RPMI8226 (cell line): ENCODE measurements at regions not wholly inside any gene's neighbourhood (a gene's known extent, or its start where the extent isn't known, plus 50 kb on each side); places are given as distances from the start of the nearest gene placed in this dataset.
"Not testable (repeated sequence)": the region's sequence is repeated elsewhere in the genome, so short reads cannot be mapped to it uniquely, and the experiment has no call there.

Experiments used
- DNase-seq: peaks from one replicate; pipeline ENCODE4 v3.0.0-alpha.2; 2015

GRCh38 chrY:18904296-18904695, 130.8 kb upstream of the HSFY2 start:
- DNase-seq = no peak

GRCh38 chrY:18891994-18892393, 118.5 kb upstream of the HSFY2 start:
- DNase-seq = no peak

- DNase-seq = no peak
Measured at GRCh38 chrY:18889548-18889947, 116.0 kb upstream of the HSFY2 start.

- DNase-seq = no peak
Measured at GRCh38 chrY:18884748-18885147, 111.2 kb upstream of the HSFY2 start.

DNA sequence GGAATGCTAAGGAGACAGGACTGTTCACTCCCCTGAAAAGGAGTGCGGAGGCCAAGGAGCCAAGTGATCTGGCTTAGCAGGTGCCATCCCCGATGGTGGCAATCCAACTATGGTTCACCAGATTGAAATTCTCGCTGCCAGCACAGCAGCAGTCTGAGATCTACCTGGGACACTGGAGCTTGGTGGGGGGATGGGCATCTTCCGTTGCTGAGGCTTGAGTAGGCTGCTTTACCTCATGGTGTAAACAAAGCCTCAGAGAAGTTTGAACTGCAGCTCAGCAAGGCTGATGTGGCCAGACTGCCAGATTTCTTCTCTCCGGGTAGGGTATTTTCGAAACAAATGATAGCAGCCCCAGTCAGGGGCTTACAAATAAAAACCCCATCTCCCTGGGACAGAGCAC, 95.6 kb upstream of the HSFY2 start:
- not testable (repeated sequence) for DNase-seq

DNA sequence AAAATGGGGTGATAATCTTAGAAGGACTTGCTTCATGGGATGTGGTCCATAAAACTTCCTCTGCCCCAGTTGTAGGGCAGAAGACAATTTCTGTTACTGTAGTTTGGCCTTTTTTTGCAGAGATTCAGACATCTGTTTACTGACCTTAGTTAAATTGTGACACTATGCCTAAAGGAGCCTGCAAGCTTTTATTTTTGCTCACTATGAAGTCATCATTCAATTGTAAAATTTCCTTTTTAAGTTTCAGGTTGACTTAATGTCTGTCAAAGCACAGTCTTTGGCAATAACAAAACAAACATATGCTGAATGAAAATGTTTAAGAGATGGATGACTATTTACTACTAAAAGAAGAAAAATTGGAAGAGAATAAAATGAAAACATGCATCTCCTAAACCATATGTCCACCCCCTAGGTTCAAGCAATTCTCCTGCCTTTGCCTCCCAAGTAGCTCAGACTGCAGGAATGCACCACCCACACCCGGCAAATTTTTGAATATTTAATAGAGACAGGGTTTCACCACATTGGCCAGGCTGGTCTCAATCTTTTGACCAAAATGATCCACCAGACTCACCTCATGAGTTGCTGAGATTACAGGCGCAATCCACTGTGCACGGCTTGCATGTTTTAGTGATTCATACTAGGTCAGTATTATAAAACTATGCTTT, 93.5 kb upstream of the HSFY2 start:
- DNase-seq = not testable (repeated sequence)

- not testable (repeated sequence) for DNase-seq
Measured at GRCh38 chrY:18860856-18861255, 87.3 kb upstream of the HSFY2 start.

DNA sequence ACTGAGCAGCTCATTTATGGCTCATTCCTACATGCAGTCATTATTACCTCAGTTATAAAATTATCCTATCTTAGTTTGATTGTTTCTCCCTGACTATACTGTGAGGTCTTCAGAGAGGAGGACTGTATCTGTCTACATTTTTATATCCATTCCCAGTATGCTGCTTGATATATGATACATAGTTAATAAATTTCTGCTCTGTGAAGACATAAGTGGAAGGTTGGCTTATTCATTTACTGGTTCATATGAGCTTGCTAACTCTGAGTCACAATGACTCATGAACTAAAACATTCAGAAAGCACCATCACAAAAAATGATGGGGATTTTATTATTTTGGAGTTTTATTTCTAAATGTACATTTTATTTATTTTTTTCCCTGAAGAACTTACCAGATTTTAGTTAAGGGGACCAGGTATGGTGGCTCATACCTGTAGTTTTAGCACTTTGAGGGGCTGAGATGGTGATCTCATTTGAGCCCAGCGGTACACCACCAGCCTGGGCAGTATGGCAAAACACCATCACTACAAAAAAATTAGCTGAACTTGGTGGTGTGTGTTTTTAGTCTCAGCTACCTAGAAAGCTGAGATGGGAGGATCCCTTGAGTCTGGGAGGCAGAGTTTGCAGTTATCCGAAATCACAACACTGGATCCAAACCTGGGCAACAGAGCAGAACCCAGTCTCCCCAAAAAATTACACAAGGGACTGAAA, 85.1 kb upstream of the HSFY2 start:
- not testable (repeated sequence) for DNase-seq

- not testable (repeated sequence) for DNase-seq
Measured at GRCh38 chrY:18855184-18855583, 81.6 kb upstream of the HSFY2 start.

- DNase-seq = not testable (repeated sequence)
Measured at GRCh38 chrY:18853323-18853722, 79.8 kb upstream of the HSFY2 start.

DNA sequence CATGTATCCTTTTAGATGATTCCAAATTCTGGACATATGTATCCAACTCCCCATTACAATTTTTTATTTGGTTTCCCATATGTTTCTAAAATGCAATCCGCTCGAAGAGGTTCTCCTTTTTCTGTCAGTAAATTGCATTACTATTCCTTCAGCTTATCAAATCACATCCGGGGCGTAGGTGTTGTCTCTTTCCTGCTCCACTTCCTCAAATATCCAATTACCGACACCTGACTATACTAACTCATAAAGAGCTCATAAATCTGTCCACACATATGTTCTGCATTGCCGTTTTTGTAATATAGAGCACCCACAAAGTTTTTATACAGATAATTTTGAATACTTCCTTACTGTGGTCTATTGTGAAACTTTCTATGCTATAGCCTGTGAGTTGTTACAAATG, 63.1 kb upstream of the HSFY2 start:
- not testable (repeated sequence) for DNase-seq
